HG03025 (cell line): ENCODE measurements at regions not wholly inside any gene's neighbourhood (a gene's known extent, or its start where the extent isn't known, plus 50 kb on each side); places are given as distances from the start of the nearest gene placed in this dataset.

ENCODE experiments used
- ATAC-seq: cut with Tn5 transposase; IDR thresholded peaks from one replicate; pipeline ENCODE4 v1.9.1; 2021; ENCODE audit warnings: mild to moderate bottlenecking, moderate library complexity; ENCODE audit not compliant: unreplicated experiment, low FRiP score

DNA sequence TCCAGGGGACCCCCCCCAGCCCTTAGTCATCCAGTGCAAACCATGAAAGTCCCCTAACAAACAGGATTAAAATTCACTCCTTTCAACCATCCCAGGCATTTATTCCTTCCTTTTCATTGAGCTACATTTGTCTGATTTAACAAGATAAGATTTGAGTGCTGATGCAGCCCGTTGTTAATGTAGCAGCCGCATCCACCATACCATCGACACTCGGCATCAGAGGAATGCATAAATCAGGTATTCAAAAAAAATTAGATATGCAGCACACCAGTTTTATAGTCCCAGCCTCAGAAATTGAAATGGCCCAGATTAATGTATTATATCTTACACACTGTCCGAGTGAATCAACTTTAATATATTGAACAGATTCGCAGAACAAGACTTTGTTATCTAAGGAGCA lies 676.5 kb upstream of the FANCL start:
- no peak for ATAC-seq

DNA sequence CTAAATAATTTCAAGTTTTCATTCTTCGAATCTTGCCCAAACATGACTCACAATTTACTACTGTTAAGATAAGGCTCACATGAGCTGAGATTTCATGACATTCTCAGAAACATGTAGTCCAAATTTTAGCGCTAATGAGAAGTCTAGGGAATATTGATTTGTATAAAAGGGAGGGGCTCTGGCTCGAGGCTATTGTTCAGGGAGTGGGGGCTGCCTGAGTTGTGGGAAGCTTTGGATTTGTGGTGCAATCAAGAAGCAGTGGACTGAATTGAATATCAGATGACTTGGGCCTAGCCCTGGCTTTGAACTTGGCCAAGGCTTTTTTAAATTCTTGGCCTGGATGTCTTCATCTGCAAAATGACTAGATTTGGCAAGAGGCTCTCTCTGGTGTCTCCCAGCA lies 674.9 kb upstream of the FANCL start:
- no peak for ATAC-seq

DNA sequence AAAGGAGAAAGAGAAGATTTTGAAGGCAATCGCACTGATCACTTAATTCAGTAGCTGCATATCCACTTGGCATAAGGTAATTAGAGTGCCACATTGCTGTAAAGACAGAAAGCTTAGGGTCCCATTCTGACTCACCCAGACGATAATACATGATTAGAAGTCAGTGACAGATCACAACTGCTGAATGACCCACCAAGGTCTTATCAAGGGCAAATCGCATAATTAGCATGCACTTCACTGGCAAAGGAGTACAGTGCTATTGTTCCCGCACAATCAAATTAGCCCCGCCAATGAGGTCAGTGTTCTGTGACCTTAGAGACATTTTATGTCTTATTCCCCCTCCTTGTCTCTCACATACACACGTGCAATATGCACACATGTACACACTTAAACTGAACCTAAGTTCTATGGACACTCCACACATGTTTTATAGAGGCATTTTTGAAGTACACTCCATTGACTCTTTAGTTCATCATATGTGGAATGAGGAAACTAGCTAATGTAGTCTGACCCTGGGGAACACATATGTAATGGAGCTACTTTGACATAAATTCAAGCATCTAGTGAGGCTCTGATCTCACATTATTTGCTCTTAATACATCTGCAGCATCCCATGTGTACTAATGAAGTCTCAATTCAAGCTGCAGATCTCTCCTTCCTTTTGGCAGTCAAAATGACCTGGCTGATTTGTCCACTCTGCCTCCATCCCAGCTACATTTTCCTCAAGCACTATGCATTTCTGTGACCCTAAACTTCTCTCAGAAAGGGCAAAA lies 673.8 kb upstream of the FANCL start:
- ATAC-seq, result no peak

DNA sequence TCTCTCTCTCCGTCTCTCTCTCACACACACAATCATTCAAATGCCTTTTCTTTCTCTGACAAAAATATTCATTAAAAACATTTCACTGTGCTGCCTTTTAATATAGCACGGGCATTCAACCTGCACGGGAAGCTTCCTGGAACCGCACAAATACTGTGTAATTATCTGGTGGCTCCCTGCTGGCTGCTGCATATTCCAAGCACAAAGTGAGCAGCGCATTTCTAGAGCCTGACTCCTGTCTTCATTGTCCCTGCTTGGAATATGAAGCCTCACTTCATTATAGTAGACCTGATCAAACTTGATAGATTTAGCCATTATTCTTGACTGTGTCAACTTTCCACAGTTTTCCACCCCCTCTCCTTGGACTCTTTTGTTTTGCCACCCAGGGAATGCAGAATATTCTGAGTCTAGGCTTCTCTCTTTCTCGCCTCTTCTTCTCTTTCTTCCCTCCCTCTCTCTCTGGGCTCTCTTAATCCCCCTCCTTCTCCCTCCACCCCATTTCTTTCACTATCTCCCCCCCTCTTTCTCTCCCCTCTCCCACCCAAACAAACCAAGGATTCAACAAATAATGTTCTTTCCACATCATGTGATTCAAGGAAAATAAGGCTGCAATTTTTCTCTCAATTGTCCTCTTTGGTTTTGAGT lies 672.1 kb upstream of the FANCL start:
- ATAC-seq, result no peak

DNA sequence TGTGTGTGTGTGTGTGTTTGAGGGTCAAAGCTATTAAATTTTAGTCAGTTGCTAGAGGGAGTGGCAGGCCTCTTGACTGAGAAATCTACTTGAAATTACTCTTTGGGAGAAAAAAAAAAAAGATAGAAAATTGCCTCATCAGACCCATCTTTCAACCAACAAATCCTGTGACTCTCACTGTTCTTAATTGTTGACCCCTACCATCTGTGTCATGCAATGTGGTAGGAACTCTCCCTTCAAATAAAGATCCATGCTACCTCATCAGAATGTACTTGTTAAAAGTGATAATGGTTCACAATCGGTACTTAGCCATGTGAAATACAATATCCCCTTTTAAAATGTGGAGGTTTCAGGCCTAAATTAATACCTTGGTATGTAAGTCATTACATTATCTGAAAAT lies 670.8 kb upstream of the FANCL start:
- ATAC-seq, result no peak

DNA sequence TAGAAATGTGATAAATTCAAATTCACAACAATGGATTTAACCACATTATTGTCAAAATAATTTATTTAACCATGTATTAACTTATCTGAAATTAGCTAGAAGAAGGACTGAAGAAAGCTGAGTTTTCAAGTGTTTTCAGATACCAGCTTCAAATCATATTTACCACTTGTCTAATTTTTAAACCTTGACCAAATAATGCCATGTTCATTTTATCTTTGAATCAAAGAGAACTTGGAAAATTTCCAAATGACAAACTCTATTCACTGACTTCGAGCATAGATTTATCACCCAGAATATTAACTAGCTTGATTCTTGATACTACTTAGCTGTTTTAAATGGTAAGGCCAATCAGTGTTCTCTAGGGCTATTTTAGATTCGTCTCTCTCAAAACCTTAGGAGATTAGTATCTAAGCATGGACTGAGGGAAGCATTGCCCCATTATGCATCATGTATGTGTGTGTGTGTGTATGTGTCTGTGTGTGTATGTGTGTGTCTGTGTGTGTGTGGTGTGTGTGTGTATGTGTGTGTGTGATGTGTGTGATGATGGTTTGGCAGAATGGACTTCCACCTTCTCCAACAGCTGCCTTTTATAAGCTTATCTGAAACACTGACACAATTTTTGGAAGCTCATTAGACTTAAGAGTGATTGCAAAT lies 667.5 kb upstream of the FANCL start:
- no peak for ATAC-seq

DNA sequence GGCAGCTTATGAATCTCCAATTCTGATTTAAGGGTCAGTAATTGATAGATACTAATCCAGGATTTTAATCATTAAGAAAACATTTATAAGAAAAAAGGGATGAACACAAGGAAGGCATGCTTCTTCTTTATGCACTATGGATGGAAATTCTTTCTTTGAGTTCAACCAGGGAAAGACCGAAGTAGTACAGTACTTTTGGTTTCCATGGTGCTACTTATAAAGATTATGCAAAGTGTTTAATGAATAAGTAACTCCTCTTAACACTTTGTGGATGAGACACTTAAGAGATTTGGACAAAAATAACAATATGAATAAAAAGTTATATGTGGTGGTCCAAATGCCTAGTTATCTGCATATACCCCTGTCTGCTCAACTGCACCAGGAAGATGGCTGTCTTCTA lies 666.5 kb upstream of the FANCL start:
- ATAC-seq, result no peak

DNA sequence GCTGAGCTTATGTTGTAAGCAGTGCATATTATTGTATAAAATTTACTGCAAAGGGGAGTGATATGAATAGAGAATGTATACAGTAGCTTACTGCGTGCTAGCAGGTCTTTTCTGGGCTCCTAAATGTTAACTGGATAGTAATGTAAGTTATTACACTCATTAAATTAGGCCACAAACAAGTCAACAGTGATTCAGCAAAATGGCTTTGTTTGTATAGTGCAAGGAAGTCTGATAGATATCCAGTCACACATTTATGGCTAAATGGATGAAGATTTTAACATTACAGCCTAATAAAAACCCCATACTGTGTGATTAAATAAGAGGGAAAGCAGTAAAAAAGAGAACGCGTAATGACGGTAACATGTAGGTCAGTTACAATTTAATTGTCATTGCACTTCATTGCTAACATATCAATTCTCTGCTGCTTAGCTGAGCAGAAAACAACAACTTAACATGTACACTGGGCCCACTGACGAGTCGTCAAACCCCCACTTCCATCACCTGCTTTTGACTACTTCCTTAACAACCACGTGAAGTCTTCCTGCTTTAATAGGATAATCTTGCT lies 665.0 kb upstream of the FANCL start:
- ATAC-seq, result no peak

DNA sequence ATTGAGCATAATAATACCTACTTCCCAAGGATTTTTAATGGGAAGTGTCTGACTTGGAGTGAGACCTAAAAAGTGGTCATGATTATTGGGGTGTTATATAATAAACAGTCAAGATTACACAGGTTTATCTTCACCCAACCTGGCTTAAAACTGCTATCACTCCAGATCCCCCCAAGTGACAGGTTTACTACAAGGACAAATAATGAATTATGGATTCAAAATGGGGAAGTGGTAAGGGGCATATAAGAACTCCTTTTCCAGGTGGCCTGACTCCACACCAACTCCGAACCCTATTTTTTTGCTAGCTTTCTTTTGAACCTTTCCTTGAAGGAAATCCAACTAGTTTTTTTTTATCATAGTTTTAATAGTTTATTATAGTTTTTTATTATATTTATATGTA lies 663.0 kb upstream of the FANCL start:
- ATAC-seq, result no peak

DNA sequence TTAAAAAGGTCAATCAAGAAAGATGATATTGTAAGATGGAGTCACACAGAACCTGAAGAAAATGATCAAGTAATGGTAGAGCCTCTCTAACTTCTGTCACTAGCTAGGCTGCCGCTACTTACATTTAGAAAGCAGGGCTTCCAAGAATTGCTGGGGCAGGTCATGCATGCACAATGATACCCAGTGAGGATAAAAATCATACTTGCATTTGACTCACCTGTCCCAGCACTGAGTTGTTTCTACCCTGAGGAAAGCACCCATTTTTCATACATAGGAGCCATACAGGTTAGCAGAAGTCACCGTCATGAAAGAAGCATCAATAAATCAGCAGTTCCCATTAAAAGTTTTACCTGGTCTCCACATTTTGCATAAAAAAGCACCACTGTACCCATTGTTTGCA lies 662.3 kb upstream of the FANCL start:
- ATAC-seq, result no peak

DNA sequence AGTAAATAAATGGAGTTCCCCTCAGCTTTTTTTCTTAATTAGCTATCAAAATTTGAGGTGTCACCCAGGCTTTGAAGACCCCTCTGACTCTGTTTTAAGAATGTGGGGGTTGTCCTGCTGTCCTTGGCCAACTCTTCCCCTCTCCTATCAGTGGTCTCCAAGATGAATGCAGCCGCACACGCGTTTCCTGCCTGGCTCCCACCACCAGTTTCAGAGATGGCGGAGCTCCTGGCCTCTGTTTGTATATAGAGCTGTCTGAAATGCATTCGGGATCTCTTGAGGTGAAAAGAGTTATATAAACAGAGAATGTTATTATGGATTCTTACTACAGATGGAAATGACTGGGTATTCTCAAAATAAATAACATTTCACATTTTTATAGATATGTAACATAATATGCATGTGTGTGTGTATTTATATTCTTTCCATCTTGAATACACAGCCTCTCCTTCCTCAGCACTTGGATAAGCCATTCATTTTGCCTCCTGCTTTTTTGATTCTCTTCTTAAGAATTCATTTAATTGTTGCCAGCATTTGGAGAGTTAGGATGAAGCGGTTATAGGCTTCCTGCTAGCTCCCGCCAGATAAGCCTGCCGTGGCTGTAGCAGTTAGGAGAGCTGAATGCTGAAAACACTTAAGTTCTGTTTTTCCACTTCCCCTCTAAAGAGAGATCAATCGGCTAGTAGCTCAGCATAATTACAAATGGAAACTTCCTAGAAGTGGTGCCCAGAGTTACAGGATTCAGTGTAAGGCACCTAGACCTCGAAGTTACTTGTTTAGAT lies 659.3 kb upstream of the FANCL start:
- ATAC-seq, result no peak

DNA sequence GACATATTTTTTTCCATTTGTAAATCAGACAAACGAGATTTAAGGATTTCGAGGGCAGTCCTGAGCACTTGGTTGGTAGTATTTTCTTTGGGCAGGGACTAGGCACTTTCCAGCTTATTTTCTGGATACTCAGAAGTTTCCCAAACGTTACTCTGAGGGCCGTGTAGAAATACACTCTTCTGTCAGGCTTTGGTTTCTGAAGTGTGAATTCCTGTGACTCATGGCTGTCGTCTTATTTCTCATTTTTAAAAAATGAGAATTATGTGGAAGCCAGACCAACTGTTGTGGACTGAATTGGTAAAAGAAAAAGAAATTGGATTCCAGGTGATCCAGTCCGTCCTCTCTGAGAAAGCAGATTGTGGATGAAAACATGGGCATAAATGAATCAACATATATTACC lies 658.6 kb upstream of the FANCL start:
- ATAC-seq, result no peak

DNA sequence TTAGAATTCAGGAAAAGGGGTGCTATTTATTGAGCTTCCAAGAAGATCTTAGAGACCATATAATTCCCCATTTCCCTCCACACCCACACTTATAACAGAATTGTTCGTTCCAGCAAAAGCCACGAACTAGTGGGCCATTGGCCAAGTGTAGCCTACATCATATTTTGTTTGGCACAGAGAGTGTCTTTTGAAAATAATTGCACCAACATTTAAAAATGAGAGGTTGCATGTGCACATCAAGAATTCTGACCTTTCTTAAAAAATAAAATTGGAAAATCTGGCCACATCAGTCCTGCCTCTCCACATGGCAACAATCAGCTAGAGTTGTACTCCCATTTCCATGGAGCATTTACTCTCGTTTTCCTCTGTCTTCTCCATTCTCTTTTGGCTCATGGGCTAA lies 655.5 kb upstream of the FANCL start:
- ATAC-seq, result no peak

DNA sequence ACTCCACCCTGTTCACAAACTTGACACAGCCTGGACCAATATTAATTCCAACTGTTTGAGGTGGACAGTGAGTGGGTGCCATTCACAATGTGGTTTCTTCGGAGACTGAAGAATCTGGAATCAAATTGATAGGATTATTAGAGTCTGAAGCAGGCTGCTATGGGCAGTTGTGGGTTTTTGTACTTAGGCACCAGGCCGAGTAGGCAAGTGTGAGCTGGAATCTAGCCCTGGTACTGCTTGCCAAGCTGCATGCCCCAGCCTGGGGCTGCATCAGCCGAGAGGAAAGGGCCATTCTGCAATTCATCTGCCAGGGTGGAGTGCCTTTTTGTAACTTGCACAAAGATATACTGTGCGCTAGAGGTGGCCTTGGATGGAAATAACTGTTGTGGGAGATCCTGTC lies 654.7 kb upstream of the FANCL start:
- no peak for ATAC-seq

DNA sequence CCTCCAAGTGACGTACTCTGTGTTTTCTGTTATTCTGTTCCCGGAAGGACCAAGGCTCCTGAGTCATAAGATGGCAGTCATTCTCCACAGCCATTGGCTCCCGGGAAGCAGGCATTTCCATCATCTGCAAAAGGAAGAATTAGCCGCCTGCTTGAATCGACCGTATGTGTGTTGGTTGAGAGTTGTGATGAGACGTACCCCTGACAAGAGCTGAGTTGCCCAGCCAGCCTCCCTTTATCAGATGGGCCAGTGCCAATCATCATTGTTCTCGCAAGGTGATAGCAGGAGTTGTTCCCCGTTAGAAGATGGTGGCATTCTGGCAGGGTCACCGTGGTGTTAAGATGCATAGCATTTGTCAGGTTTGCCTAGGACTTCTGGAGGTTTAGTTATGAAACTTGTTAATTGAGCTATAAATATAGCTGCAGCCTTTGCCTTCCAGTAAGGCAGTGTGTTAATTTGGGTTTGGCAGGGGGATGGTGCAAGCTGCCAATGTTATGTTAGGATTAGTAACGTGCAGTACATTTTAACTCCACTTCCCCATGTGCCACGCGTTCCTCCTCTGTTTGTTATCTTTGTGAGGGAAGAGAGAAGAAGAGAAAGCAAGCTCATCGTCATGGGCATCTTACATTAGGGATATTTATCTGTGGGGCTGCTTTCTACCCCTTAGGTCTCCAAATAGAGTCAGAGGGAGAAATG lies 652.7 kb upstream of the FANCL start:
- no peak for ATAC-seq

DNA sequence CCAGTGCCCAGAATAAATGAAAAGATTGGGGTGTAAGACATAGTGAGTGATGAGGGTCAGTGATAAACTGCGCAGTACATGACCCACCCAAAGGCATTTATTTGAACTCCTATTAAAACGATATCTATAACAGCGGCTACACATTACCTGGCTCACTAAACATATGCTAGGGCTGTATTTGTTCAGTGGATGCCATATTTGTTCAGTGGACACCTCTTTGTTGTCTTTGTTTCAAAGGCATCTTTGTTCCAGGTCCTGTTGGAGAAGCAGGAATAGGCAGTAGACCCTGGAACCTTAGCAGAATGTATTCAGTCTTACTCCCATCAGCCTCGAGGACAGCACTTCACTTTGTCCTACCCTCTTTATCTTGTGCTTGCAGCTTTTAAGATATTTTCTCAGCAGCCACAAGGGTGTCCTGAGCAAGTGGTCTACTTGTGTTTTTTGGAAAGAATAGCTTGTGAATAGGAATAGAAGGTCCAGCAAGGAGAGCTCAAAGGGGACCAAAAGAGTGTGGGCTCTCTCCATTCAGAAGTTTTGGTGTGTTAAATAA lies 650.8 kb upstream of the FANCL start:
- ATAC-seq, result no peak

DNA sequence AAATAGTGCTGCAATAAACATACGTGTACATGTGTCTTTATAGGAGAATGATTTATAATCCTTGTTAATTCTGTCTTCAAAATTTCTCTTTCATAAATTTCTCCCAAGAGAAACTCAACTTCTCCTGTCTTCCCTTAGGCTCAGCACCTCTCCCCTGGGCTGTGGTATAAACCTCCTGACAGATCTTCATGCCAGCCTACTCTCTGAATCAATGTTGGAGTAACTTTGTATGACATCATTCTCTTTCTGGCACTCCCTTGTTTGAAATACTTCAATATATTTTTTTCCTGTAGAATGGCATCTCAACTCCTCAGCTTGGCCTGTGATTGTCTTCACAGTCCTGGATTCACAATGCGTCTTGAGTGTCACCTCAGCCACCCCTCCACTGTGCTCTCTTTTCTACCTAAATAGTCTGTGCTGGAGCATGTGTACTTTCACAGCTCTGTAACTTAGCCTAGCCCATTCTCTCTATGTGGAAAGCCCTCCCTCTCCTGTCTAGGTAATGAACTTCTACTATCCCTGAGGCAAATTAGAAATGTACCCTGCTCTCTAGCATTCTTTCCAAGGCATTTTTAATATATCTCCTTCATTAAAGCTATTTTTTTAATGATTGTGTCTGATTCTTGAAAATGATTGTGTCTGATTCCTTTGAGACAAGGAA lies 649.9 kb upstream of the FANCL start:
- no peak for ATAC-seq

DNA sequence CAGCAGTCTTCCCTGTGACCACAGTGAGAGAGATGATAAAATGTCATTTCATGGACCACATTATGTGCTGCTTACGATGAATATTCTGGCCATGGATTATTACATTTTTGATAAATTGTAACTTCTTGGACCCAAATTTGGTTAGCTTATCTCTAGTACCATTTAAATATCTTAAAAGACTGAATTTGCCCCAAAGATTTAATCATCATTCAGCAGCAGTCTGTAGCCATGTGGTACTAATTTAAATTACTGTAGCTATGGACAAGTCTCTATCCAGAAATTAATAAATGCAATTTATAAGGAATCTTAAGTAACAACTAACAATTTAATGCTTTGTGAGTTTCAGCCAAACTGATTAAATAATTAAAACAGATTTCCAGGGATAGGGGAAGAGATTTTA lies 644.9 kb upstream of the FANCL start:
- no peak for ATAC-seq

DNA sequence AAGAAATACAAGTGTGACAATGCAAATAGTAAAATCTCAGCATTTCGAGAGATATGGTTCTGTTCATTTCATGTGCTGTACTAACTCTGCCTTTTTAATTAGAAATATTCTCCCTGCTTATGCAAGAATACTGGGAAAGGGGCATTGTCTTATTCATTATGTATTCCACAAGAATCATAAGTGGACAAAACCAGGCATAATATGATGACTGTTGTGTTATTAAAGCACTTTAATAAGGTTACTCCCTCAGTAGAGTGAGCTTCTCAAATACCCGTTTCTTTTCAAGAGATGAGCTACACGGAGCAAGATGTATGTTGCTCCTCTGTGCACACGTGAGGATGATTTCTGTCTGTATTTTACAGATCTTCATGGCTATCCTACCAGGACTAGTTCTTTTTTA lies 638.7 kb upstream of the FANCL start:
- no peak for ATAC-seq
